ENCODE measurements at regions not wholly inside any gene's neighbourhood (a gene's known extent, or its start where the extent isn't known, plus 50 kb on each side); places are given as distances from the start of the nearest gene placed in this dataset.

- TF ChIP-seq CTCF (IDR thresholded peaks at IDR 0.05): peak in 11 of 12 donors; percentile 36 to 73 (median 57)
- TF ChIP-seq POLR2A (IDR thresholded peaks at IDR 0.05): no peak
Measured at GRCh38 chrX:140141444-140142029, 176.2 kb upstream of the CXorf66 start.
